Stimulated activated CD4-positive, alpha-beta T cell treated with anti-CD3 and anti-CD28 coated beads, Interleukin-2, amount 100 ng/mL, for 24 hours (primary cell): ENCODE measurements at regions not wholly inside any gene's neighbourhood (a gene's known extent, or its start where the extent isn't known, plus 50 kb on each side); places are given as distances from the start of the nearest gene placed in this dataset.

Source experiments
- DNase-seq, 2 donors: peaks; one replicate each; pipeline ENCODE4 v3.0.0-alpha.2; 2020

- no peak for DNase-seq
Measured at GRCh38 chr2:144151851-144152250, 368.1 kb downstream of the ZEB2 start.

GRCh38 chr2:144151405-144151804 is 368.5 kb downstream of the ZEB2 start:
- DNase-seq = no peak

GRCh38 chr2:144147356-144147755 is 372.6 kb downstream of the ZEB2 start:
- DNase-seq = no peak

- no peak for DNase-seq
Measured at GRCh38 chr2:144146876-144147275, 373.0 kb downstream of the ZEB2 start.

GRCh38 chr2:144146076-144146475 is 373.8 kb downstream of the ZEB2 start:
- DNase-seq = no peak

- DNase-seq = no peak
Measured at GRCh38 chr2:144143294-144144151, 376.4 kb downstream of the ZEB2 start.

- DNase-seq = no peak
Measured at GRCh38 chr2:144140891-144141290, 379.0 kb downstream of the ZEB2 start.

GRCh38 chr2:144137705-144138428 is 382.1 kb downstream of the ZEB2 start:
- DNase-seq = no peak

GRCh38 chr2:144137272-144137671 is 382.6 kb downstream of the ZEB2 start:
- no peak for DNase-seq

- no peak for DNase-seq
Measured at GRCh38 chr2:144136297-144137010, 383.5 kb downstream of the ZEB2 start.

- no peak for DNase-seq
Measured at GRCh38 chr2:144133936-144134665, 385.8 kb downstream of the ZEB2 start.

GRCh38 chr2:144132357-144132756 is 387.6 kb downstream of the ZEB2 start:
- DNase-seq = no peak

- DNase-seq = no peak
Measured at GRCh38 chr2:144131042-144131441, 388.9 kb downstream of the ZEB2 start.

- no peak for DNase-seq
Measured at GRCh38 chr2:144130551-144130950, 389.4 kb downstream of the ZEB2 start.

GRCh38 chr2:144128130-144128746 is 391.7 kb downstream of the ZEB2 start:
- no peak for DNase-seq

- no peak for DNase-seq
Measured at GRCh38 chr2:144127693-144128092, 392.2 kb downstream of the ZEB2 start.

GRCh38 chr2:144126302-144126701 is 393.6 kb downstream of the ZEB2 start:
- no peak for DNase-seq

- DNase-seq = no peak
Measured at GRCh38 chr2:144125751-144126150, 394.2 kb downstream of the ZEB2 start.

- DNase-seq = no peak
Measured at GRCh38 chr2:144124882-144125281, 395.0 kb downstream of the ZEB2 start.

GRCh38 chr2:144120487-144120886 is 399.4 kb downstream of the ZEB2 start:
- DNase-seq = no peak

GRCh38 chr2:144117086-144117485 is 402.8 kb downstream of the ZEB2 start:
- no peak for DNase-seq

- no peak for DNase-seq
Measured at GRCh38 chr2:144115739-144116291, 404.1 kb downstream of the ZEB2 start.
